ENCODE measurements at regions not wholly inside any gene's neighbourhood (a gene's known extent, or its start where the extent isn't known, plus 50 kb on each side); places are given as distances from the start of the nearest gene placed in this dataset.
A peak's percentile ranks its signal among the peaks of the same experiment; 100 is the strongest.

GRCh38 chr6:137734875-137735182, 132.2 kb upstream of the TNFAIP3 start:
- CTCF ChIA-PET, result interaction anchor here (1.6 kb wide), 1 partner anchor 64 kb away, joined by 8 read pairs; no protein-coding TSS in a partner anchor
- DNase-seq, result no peak
- H3K27ac Mint-ChIP-seq, result no peak overlapping the region

GRCh38 chr6:137736048-137736818, 130.8 kb upstream of the TNFAIP3 start:
- CTCF ChIA-PET, result interaction anchor here (1.0 to 1.3 kb wide), 5 partner anchors 10 to 185 kb away, joined by 3 to 4 read pairs (median 3); no protein-coding TSS in a partner anchor
- peaks cover 13% of the 10 kb centered on the region for H3K4me1 Mint-ChIP-seq
- peaks cover 39% of the 10 kb centered on the region for H3K27me3 Mint-ChIP-seq
- H3K4me3 Mint-ChIP-seq, result no peak overlapping the region
- H3K27ac Mint-ChIP-seq, result peak overlapping the region; percentile 71
- H3K36me3 Mint-ChIP-seq, result no peaks in the 10 kb centered on the region
- DNase-seq, result peak; percentile 29
- no peaks in the 10 kb centered on the region for H3K9me3 Mint-ChIP-seq

More at GRCh38 chr6:137734875-137735182, 132.2 kb upstream of the TNFAIP3 start:
- Mint-ChIP-seq H3K4me3 (no peak overlapping the region), H3K4me1 (peaks cover 13% of the 10 kb centered on the region), H3K27me3 (peaks cover 26% of the 10 kb centered on the region), H3K36me3 (no peaks in the 10 kb centered on the region), H3K9me3 (no peaks in the 10 kb centered on the region)

GRCh38 chr6:137736911-137737310, 130.1 kb upstream of the TNFAIP3 start:
- Mint-ChIP-seq H3K4me1 (peaks cover 13% of the 10 kb centered on the region), H3K36me3 (no peaks in the 10 kb centered on the region), H3K9me3 (no peaks in the 10 kb centered on the region), H3K4me3 (no peak overlapping the region), H3K27me3 (peaks cover 41% of the 10 kb centered on the region), H3K27ac (no peak overlapping the region)
- CTCF ChIA-PET, result interaction anchor here (1.0 to 1.3 kb wide), 4 partner anchors 10 to 184 kb away, joined by 3 to 4 read pairs (median 3); no protein-coding TSS in a partner anchor
- no peak for DNase-seq

DNA sequence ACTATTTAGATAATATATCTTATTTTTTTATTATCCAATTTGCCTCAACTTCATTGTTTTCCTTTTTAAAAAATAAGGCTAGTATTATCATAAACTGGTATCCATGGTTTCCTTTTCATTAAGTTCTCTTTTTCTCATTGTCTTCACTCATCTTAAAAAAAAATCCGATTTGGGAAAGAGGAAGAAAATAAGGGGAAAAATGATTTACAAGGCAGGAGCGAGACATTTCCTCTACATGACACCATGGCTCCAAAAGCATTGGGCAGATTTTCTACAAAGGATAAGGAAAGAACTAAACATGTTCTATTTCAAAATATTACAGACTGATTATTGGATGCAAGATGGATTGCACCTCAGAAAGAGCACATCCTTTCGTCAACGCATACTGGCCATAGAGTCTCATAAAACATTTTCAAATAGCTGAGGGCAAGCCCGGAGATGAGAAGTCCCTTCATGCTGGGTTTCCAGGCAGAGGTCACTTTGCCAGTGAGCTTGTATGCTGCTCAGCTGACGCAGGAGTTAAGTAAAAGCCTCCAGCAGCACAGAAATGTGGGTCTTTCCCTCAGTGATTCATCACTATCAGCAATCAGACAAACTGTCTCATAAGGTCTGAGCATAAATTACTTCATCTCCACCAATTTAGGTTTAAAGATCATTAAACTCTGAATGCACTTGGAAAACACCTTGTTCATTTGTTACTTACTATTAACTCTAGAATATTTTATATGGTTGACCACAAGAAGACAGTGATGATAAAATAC, 129.0 kb upstream of the TNFAIP3 start:
- H3K27me3 Mint-ChIP-seq, result peaks cover 35% of the 10 kb centered on the region
- H3K4me3 Mint-ChIP-seq, result no peak overlapping the region
- CTCF ChIA-PET, result no interaction called here
- peaks cover 13% of the 10 kb centered on the region for H3K4me1 Mint-ChIP-seq
- no peaks in the 10 kb centered on the region for H3K9me3 Mint-ChIP-seq
- DNase-seq, result no peak
- H3K27ac Mint-ChIP-seq, result no peak overlapping the region
- no peaks in the 10 kb centered on the region for H3K36me3 Mint-ChIP-seq

DNA sequence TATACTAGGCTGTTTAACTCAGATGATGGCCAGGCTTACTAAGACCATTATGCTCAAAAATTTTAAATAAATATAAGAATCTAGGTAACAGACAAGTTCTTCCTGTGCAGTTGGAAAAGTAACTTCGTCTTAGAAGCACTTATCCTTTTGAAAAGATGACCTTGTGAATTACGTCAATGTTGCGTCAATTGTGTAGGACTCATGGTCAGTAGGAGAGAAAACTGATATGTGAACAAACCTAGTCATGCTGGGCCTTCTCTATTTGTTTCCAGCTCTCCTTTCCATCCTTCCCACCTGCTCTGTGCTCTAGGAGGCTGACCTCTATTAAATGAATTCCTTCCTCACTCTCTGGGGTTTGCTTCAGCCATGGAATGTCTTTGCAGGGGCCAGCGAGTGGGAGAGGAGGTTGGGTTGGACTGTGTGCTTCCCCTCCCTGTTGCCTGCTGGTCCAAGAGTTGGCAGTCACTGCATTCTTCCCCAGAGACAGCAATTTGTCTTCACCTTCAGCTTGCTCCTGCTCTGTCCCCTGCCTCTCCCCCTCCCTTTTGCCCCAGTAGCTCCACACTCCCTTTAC, 128.0 kb upstream of the TNFAIP3 start:
- Mint-ChIP-seq H3K4me1 (peaks cover 13% of the 10 kb centered on the region), H3K36me3 (no peaks in the 10 kb centered on the region), H3K4me3 (no peak overlapping the region), H3K27me3 (peaks cover 25% of the 10 kb centered on the region), H3K9me3 (no peaks in the 10 kb centered on the region), H3K27ac (no peak overlapping the region)
- CTCF ChIA-PET, result interaction anchor here (0.7 kb wide), 1 partner anchor 31 kb away, joined by 3 read pairs; no protein-coding TSS in a partner anchor
- DNase-seq, result no peak

DNA sequence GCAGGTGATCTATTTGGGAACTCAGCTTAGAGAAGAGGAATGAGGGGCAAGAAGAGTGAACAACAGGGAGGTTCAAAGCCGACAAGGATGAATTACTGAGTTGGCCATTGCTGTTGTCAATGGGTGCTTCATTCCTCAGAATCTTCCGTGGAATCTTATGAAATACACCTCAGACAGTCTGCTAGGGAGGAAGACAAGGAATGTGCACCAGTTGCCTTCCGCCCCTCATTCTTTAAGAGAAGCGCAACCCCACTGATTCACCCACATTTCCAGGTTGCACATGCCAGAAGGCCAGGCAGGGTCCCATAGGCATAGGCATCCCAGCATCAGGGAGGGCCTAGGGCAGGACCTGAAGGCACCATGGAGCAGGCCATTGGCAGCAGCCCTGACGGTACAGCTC, 127.5 kb upstream of the TNFAIP3 start:
- H3K9me3 Mint-ChIP-seq, result no peaks in the 10 kb centered on the region
- H3K27me3 Mint-ChIP-seq, result peaks cover 24% of the 10 kb centered on the region
- H3K36me3 Mint-ChIP-seq, result no peaks in the 10 kb centered on the region
- CTCF ChIA-PET, result interaction anchor here (0.7 kb wide), 1 partner anchor 31 kb away, joined by 3 read pairs; no protein-coding TSS in a partner anchor
- H3K4me1 Mint-ChIP-seq, result peaks cover 13% of the 10 kb centered on the region
- H3K27ac Mint-ChIP-seq, result no peak overlapping the region
- DNase-seq, result no peak
- no peak overlapping the region for H3K4me3 Mint-ChIP-seq

- peaks cover 13% of the 10 kb centered on the region for H3K4me1 Mint-ChIP-seq
- H3K36me3 Mint-ChIP-seq, result no peaks in the 10 kb centered on the region
- no peaks in the 10 kb centered on the region for H3K9me3 Mint-ChIP-seq
- CTCF ChIA-PET, result interaction anchor here (0.6 to 1.3 kb wide), 3 partner anchors 9 to 1074 kb away, joined by 3 to 4 read pairs (median 3); no protein-coding TSS in a partner anchor
- DNase-seq, result no peak
- H3K4me3 Mint-ChIP-seq, result no peak overlapping the region
- peaks cover 27% of the 10 kb centered on the region for H3K27me3 Mint-ChIP-seq
- H3K27ac Mint-ChIP-seq, result no peak overlapping the region
These were observed 126.8 kb upstream of the TNFAIP3 start for GRCh38 chr6:137740091-137740755.

DNA sequence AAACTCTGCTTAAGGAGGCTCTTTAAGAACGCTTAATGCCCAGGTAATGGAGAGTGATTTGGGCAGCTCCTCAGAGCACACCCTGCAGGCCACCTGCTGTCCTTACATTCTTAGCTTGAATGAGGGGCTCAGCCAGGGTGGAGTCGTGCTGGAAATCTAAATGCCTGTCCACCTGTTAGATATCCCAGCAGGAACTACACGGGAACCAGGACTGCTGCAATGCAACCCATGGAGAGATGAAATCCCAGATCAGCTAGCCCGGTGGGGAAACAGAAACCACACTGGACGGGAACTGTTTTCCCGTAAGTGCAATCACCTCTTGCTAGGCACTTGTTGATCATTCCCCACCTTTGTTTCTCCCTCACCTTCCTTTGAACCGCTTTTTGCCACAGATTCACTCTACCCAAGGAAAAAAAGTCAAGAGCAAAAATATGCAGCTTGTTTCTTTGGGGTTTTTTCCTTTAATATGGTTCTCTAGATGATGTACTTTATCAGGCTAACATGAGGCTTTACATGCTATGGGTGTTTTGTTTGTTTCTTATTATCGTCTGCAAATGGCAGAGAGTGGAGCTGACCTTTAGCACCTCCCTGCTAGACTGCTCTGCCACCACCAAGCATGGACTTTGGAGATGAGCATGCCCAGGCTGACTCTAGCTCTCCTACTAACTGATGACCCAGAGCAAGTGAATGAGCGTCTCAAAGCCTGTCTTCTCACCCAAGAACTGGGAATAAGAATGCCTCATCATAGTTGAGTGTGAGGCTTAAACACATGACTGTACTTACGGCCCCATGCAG, 125.9 kb upstream of the TNFAIP3 start:
- Mint-ChIP-seq H3K36me3 (no peaks in the 10 kb centered on the region), H3K4me1 (peaks cover 8% of the 10 kb centered on the region), H3K27me3 (peaks cover 27% of the 10 kb centered on the region), H3K27ac (no peak overlapping the region), H3K9me3 (no peaks in the 10 kb centered on the region), H3K4me3 (no peak overlapping the region)
- DNase-seq, result no peak
- CTCF ChIA-PET, result interaction anchor here (0.6 to 1.3 kb wide), 3 partner anchors 8 to 1075 kb away, joined by 3 to 4 read pairs (median 3); no protein-coding TSS in a partner anchor

- DNase-seq, result no peak
- Mint-ChIP-seq H3K27ac (no peak overlapping the region), H3K4me3 (no peak overlapping the region), H3K4me1 (no peaks in the 10 kb centered on the region), H3K36me3 (no peaks in the 10 kb centered on the region), H3K9me3 (no peaks in the 10 kb centered on the region), H3K27me3 (peaks cover 31% of the 10 kb centered on the region)
- CTCF ChIA-PET, result interaction anchor here (2.1 kb wide), 1 partner anchor 124 kb away, joined by 5 read pairs; the partner anchor contains the start of gene TNFAIP3
These were observed 123.6 kb upstream of the TNFAIP3 start for GRCh38 chr6:137743493-137743892.

DNA sequence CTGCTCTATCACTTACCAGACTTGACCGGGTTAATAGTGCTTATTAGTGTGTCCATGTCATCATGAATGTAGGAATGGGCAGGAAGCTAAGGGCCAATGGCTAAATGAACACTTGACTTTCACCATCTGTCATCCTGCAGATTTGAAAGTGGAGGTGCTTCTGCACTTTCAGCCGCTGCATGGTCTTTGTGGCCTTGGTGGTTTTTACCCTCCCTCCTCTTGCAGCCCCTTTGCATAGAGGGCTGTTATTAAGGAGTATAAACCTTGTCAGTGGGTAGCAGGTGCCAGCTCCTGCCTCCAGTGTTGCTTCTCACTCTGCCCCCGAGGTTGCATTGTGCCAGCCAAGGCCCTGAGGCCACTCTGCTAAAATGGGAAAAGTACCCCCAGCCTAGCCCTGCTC, 122.2 kb upstream of the TNFAIP3 start:
- H3K4me1 Mint-ChIP-seq, result no peaks in the 10 kb centered on the region
- DNase-seq, result no peak
- no peaks in the 10 kb centered on the region for H3K36me3 Mint-ChIP-seq
- H3K9me3 Mint-ChIP-seq, result no peaks in the 10 kb centered on the region
- no peak overlapping the region for H3K27ac Mint-ChIP-seq
- H3K4me3 Mint-ChIP-seq, result no peak overlapping the region
- CTCF ChIA-PET, result no interaction called here
- peaks cover 22% of the 10 kb centered on the region for H3K27me3 Mint-ChIP-seq

- CTCF ChIA-PET, result no interaction called here
- no peaks in the 10 kb centered on the region for H3K4me1 Mint-ChIP-seq
These were observed 121.7 kb upstream of the TNFAIP3 start for GRCh38 chr6:137745321-137745720.

DNA sequence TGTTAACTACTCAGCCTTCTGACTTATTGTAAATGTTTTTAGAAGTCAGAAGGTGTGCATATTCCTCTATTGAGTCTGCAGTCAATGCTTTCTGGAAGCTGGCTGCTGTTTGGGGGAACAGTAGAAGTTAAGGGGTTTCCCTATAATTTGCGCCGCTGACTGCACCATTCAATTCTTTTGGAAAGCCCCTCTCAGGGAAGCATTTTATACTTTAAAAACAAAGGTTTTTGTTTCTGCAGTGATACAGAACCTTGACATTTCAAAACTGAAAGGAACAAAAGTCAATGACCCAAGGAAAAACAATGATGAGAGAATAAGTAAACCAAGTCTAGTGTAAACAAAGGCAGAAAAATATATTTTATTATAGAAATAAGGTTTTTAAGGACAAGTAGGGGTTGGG, 120.8 kb upstream of the TNFAIP3 start:
- no peak for DNase-seq
- Mint-ChIP-seq H3K9me3 (no peaks in the 10 kb centered on the region), H3K4me1 (no peaks in the 10 kb centered on the region), H3K27ac (no peak overlapping the region), H3K27me3 (peaks cover 8% of the 10 kb centered on the region), H3K36me3 (no peaks in the 10 kb centered on the region), H3K4me3 (no peak overlapping the region)
- CTCF ChIA-PET, result no interaction called here

More at GRCh38 chr6:137745321-137745720, 121.7 kb upstream of the TNFAIP3 start:
- Mint-ChIP-seq H3K4me3 (no peak overlapping the region), H3K27ac (no peak overlapping the region), H3K36me3 (no peaks in the 10 kb centered on the region), H3K27me3 (peaks cover 18% of the 10 kb centered on the region), H3K9me3 (no peaks in the 10 kb centered on the region)
- DNase-seq, result no peak

- no peak for DNase-seq
- Mint-ChIP-seq H3K27ac (no peak overlapping the region), H3K4me1 (peaks cover under 1% of the 10 kb centered on the region), H3K9me3 (no peaks in the 10 kb centered on the region), H3K4me3 (no peak overlapping the region), H3K27me3 (peaks cover 16% of the 10 kb centered on the region), H3K36me3 (no peaks in the 10 kb centered on the region)
- CTCF ChIA-PET, result interaction anchor here (1.0 to 1.3 kb wide), 2 partner anchors 9 to 10 kb away, joined by 3 to 4 read pairs; no protein-coding TSS in a partner anchor
These were observed 117.3 kb upstream of the TNFAIP3 start for GRCh38 chr6:137749696-137750211.
